ENCODE measurements at regions not wholly inside any gene's neighbourhood (a gene's known extent, or its start where the extent isn't known, plus 50 kb on each side); places are given as distances from the start of the nearest gene placed in this dataset.

GRCh38 chr12:127925971-127926370 is 341.0 kb upstream of the TMEM132C start:
- no peak overlapping the region for H3K4me3 ChIP-seq (ENCODE audit: low read length)
- TF ChIP-seq CTCF (conservative IDR thresholded peaks at IDR 0.05; ENCODE audit: low read length), result peak; percentile 82
- DNase-seq (ENCODE audit: low read depth), result peak; percentile 51

GRCh38 chr12:127928178-127928577 is 338.8 kb upstream of the TMEM132C start:
- H3K4me3 ChIP-seq (ENCODE audit: low read length), result no peak overlapping the region
- TF ChIP-seq CTCF (conservative IDR thresholded peaks at IDR 0.05; ENCODE audit: low read length), result no peak
- no peak for DNase-seq (ENCODE audit: low read depth)

GRCh38 chr12:127928615-127929571 is 338.1 kb upstream of the TMEM132C start:
- no peak overlapping the region for H3K4me3 ChIP-seq (ENCODE audit: low read length)
- no peak for TF ChIP-seq CTCF (conservative IDR thresholded peaks at IDR 0.05; ENCODE audit: low read length)
- peak; percentile 67 for DNase-seq (ENCODE audit: low read depth)

- H3K4me3 ChIP-seq (ENCODE audit: low read length), result no peak overlapping the region
- no peak for DNase-seq (ENCODE audit: low read depth)
- no peak for TF ChIP-seq CTCF (conservative IDR thresholded peaks at IDR 0.05; ENCODE audit: low read length)
Observed at GRCh38 chr12:127930122-127930521, 336.8 kb upstream of the TMEM132C start.

GRCh38 chr12:127934409-127934808 is 332.6 kb upstream of the TMEM132C start:
- H3K4me3 ChIP-seq (ENCODE audit: low read length), result no peak overlapping the region
- TF ChIP-seq CTCF (conservative IDR thresholded peaks at IDR 0.05; ENCODE audit: low read length), result no peak
- DNase-seq (ENCODE audit: low read depth), result no peak

- no peak overlapping the region for H3K4me3 ChIP-seq (ENCODE audit: low read length)
- no peak for TF ChIP-seq CTCF (conservative IDR thresholded peaks at IDR 0.05; ENCODE audit: low read length)
- no peak for DNase-seq (ENCODE audit: low read depth)
Observed at GRCh38 chr12:127936463-127936862, 330.5 kb upstream of the TMEM132C start.

GRCh38 chr12:127941332-127941731 is 325.6 kb upstream of the TMEM132C start:
- TF ChIP-seq CTCF (conservative IDR thresholded peaks at IDR 0.05; ENCODE audit: low read length), result no peak
- no peak overlapping the region for H3K4me3 ChIP-seq (ENCODE audit: low read length)
- peak; percentile 41 for DNase-seq (ENCODE audit: low read depth)

Data from AG10803 (cell line).